ENCODE measurements at regions not wholly inside any gene's neighbourhood (a gene's known extent, or its start where the extent isn't known, plus 50 kb on each side); places are given as distances from the start of the nearest gene placed in this dataset.

DNA sequence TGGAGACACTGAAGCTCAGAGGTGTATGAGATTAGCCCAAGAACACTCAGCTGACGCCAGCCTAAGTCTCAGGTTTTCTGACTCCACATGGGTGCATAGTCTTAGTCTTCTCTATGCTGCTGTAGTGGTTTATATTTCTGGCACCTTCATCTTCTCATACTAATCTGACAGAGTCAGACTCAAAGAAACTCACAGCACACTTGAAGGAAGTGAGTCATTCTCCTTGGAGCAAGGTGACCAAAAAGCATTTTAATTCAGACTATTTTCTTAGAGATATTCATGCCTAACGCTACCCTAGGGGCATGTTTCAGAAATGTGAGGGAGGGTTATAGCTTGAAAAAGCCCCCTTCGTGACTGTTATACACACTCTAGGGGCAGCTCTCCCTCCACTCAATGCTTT, 775.3 kb upstream of the ARPP21 start:
- H3K14ac ChIP-seq (ENCODE audit: low read length) = no peak overlapping the region
- no peak overlapping the region for H2BK5ac ChIP-seq (ENCODE audit: low read depth, low read length, poor library complexity)
- H3K9ac ChIP-seq (ENCODE audit: low read length) = no peak overlapping the region
- no peak overlapping the region for H2BK120ac ChIP-seq (ENCODE audit: insufficient read depth, low read length, poor library complexity)
- H3K27me3 ChIP-seq (ENCODE audit: insufficient read depth, low read length) = no peaks in the 10 kb centered on the region
- no peak overlapping the region for H2AK5ac ChIP-seq (ENCODE audit: low read length)
- H3K4me2 ChIP-seq (ENCODE audit: low read length) = no peak overlapping the region
- no peak overlapping the region for H3K23ac ChIP-seq (ENCODE audit: low read length)
- no peaks in the 10 kb centered on the region for H3K79me2 ChIP-seq (ENCODE audit: control insufficient read depth, insufficient read depth, low read length, poor library complexity)
- no peak overlapping the region for H2BK12ac ChIP-seq (ENCODE audit: low read length)
- no peak for DNase-seq
- no peaks in the 10 kb centered on the region for H3K9me3 ChIP-seq (ENCODE audit: insufficient read depth, low read depth, low read length)
- H3K4me3 ChIP-seq (ENCODE audit: low read depth, low read length) = no peak overlapping the region
- H4K91ac ChIP-seq (ENCODE audit: low read depth, low read length) = no peak overlapping the region
- no peak overlapping the region for H2AFZ ChIP-seq (ENCODE audit: insufficient read depth, low read length, poor library complexity)
- H3K36me3 ChIP-seq (ENCODE audit: control insufficient read depth in 1 of 2, insufficient read depth in 2 of 2, low read length in 2 of 2) = no peaks in the 10 kb centered on the region
- WGBS (ENCODE audit: extremely low coverage, insufficient coverage, insufficient read length) = no CpG with 5 or more reads among the region's 3 CpGs
- no peak overlapping the region for H3K18ac ChIP-seq (ENCODE audit: low read length)
- no peaks in the 10 kb centered on the region for H3K79me1 ChIP-seq (ENCODE audit: low read length)
- H3K4me1 ChIP-seq (ENCODE audit: control insufficient read depth in 1 of 2, insufficient read depth in 2 of 2, low read length in 2 of 2) = no peaks in the 10 kb centered on the region
- H4K12ac ChIP-seq (ENCODE audit: low read depth, low read length) = no peak overlapping the region
- no peak overlapping the region for H4K8ac ChIP-seq (ENCODE audit: low read depth, low read length)
- no peak overlapping the region for H3K27ac ChIP-seq (ENCODE audit: low read depth, low read length)
- no peak overlapping the region for H3K4ac ChIP-seq (ENCODE audit: low read depth, low read length)

GRCh38 chr3:34865346-34865745, 774.0 kb upstream of the ARPP21 start:
- H2AFZ ChIP-seq (ENCODE audit: insufficient read depth, low read length, poor library complexity) = no peak overlapping the region
- H3K4me3 ChIP-seq (ENCODE audit: low read depth, low read length) = no peak overlapping the region
- H3K4ac ChIP-seq (ENCODE audit: low read depth, low read length) = no peak overlapping the region
- no peaks in the 10 kb centered on the region for H3K9me3 ChIP-seq (ENCODE audit: insufficient read depth, low read depth, low read length)
- H2AK5ac ChIP-seq (ENCODE audit: low read length) = no peak overlapping the region
- H3K18ac ChIP-seq (ENCODE audit: low read length) = no peak overlapping the region
- H3K27me3 ChIP-seq (ENCODE audit: insufficient read depth, low read length) = no peaks in the 10 kb centered on the region
- no peaks in the 10 kb centered on the region for H3K79me1 ChIP-seq (ENCODE audit: low read length)
- H2BK12ac ChIP-seq (ENCODE audit: low read length) = no peak overlapping the region
- no peak overlapping the region for H2BK5ac ChIP-seq (ENCODE audit: low read depth, low read length, poor library complexity)
- no peak overlapping the region for H4K12ac ChIP-seq (ENCODE audit: low read depth, low read length)
- no peak overlapping the region for H3K27ac ChIP-seq (ENCODE audit: low read depth, low read length)
- H2BK120ac ChIP-seq (ENCODE audit: insufficient read depth, low read length, poor library complexity) = no peak overlapping the region
- H3K4me1 ChIP-seq (ENCODE audit: control insufficient read depth in 1 of 2, insufficient read depth in 2 of 2, low read length in 2 of 2) = no peaks in the 10 kb centered on the region
- H3K9ac ChIP-seq (ENCODE audit: low read length) = no peak overlapping the region
- no peak overlapping the region for H4K91ac ChIP-seq (ENCODE audit: low read depth, low read length)
- no peak overlapping the region for H3K23ac ChIP-seq (ENCODE audit: low read length)
- no peak overlapping the region for H3K4me2 ChIP-seq (ENCODE audit: low read length)
- H3K14ac ChIP-seq (ENCODE audit: low read length) = no peak overlapping the region
- no peak overlapping the region for H4K8ac ChIP-seq (ENCODE audit: low read depth, low read length)
- WGBS (ENCODE audit: extremely low coverage, insufficient coverage, insufficient read length) = no CpG with 5 or more reads among the region's 2 CpGs
- no peaks in the 10 kb centered on the region for H3K79me2 ChIP-seq (ENCODE audit: control insufficient read depth, insufficient read depth, low read length, poor library complexity)
- no peak for DNase-seq
- no peaks in the 10 kb centered on the region for H3K36me3 ChIP-seq (ENCODE audit: control insufficient read depth in 1 of 2, insufficient read depth in 2 of 2, low read length in 2 of 2)

DNA sequence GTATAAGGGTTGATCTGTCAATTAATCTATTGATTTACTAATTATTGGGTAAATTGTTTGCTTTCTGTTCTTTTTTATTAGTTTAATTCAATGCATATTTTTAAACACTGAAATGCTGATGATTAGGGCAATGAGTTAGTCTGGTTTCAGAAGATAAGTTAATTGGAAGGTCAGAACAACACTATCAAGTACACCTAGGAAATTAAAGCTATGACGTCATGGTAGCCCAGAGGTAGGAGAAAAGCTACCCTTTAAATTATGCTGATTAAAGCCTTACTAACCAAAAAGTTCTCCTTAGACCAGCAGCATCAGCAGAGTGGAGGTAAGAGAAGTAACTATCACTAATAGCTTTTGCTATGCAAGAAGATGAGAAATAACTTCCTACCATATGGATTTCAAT, 770.4 kb upstream of the ARPP21 start:
- WGBS (ENCODE audit: extremely low coverage, insufficient coverage, insufficient read length) = no CpG with 5 or more reads among the region's 1 CpG

GRCh38 chr3:34869696-34870095, 769.6 kb upstream of the ARPP21 start:
- Histone ChIP-seq H3K27me3 (ENCODE audit: insufficient read depth, low read length) (no peaks in the 10 kb centered on the region), H3K79me1 (ENCODE audit: low read length) (no peaks in the 10 kb centered on the region), H3K14ac (ENCODE audit: low read length) (no peak overlapping the region), H2BK5ac (ENCODE audit: low read depth, low read length, poor library complexity) (no peak overlapping the region), H2AK5ac (ENCODE audit: low read length) (no peak overlapping the region), H3K27ac (ENCODE audit: low read depth, low read length) (no peak overlapping the region), H3K9ac (ENCODE audit: low read length) (no peak overlapping the region), H3K4me3 (ENCODE audit: low read depth, low read length) (no peak overlapping the region), H3K9me3 (ENCODE audit: insufficient read depth, low read depth, low read length) (no peaks in the 10 kb centered on the region), H3K79me2 (ENCODE audit: control insufficient read depth, insufficient read depth, low read length, poor library complexity) (no peaks in the 10 kb centered on the region), H4K91ac (ENCODE audit: low read depth, low read length) (no peak overlapping the region), H3K4ac (ENCODE audit: low read depth, low read length) (no peak overlapping the region), H3K4me1 (ENCODE audit: control insufficient read depth in 1 of 2, insufficient read depth in 2 of 2, low read length in 2 of 2) (no peaks in the 10 kb centered on the region), H3K36me3 (ENCODE audit: control insufficient read depth in 1 of 2, insufficient read depth in 2 of 2, low read length in 2 of 2) (no peaks in the 10 kb centered on the region), H2AFZ (ENCODE audit: insufficient read depth, low read length, poor library complexity) (no peak overlapping the region), H4K8ac (ENCODE audit: low read depth, low read length) (no peak overlapping the region), H3K18ac (ENCODE audit: low read length) (no peak overlapping the region), H4K12ac (ENCODE audit: low read depth, low read length) (no peak overlapping the region), H3K23ac (ENCODE audit: low read length) (no peak overlapping the region), H2BK12ac (ENCODE audit: low read length) (no peak overlapping the region), H2BK120ac (ENCODE audit: insufficient read depth, low read length, poor library complexity) (no peak overlapping the region), H3K4me2 (ENCODE audit: low read length) (no peak overlapping the region)
- WGBS (ENCODE audit: extremely low coverage, insufficient coverage, insufficient read length) = no CpG with 5 or more reads among the region's 1 CpG
- no peak for DNase-seq

More for the DNA sequence above, 770.4 kb upstream of the ARPP21 start:
- Histone ChIP-seq H3K18ac (ENCODE audit: low read length) (no peak overlapping the region), H2AK5ac (ENCODE audit: low read length) (no peak overlapping the region), H3K36me3 (ENCODE audit: control insufficient read depth in 1 of 2, insufficient read depth in 2 of 2, low read length in 2 of 2) (no peaks in the 10 kb centered on the region), H3K27ac (ENCODE audit: low read depth, low read length) (no peak overlapping the region), H3K4ac (ENCODE audit: low read depth, low read length) (no peak overlapping the region), H3K27me3 (ENCODE audit: insufficient read depth, low read length) (no peaks in the 10 kb centered on the region), H3K79me2 (ENCODE audit: control insufficient read depth, insufficient read depth, low read length, poor library complexity) (no peaks in the 10 kb centered on the region), H3K9ac (ENCODE audit: low read length) (no peak overlapping the region), H3K9me3 (ENCODE audit: insufficient read depth, low read depth, low read length) (no peaks in the 10 kb centered on the region), H3K23ac (ENCODE audit: low read length) (no peak overlapping the region), H3K79me1 (ENCODE audit: low read length) (no peaks in the 10 kb centered on the region), H2BK5ac (ENCODE audit: low read depth, low read length, poor library complexity) (no peak overlapping the region), H2BK120ac (ENCODE audit: insufficient read depth, low read length, poor library complexity) (no peak overlapping the region), H3K14ac (ENCODE audit: low read length) (no peak overlapping the region), H4K12ac (ENCODE audit: low read depth, low read length) (no peak overlapping the region), H4K91ac (ENCODE audit: low read depth, low read length) (no peak overlapping the region), H3K4me2 (ENCODE audit: low read length) (no peak overlapping the region), H2AFZ (ENCODE audit: insufficient read depth, low read length, poor library complexity) (no peak overlapping the region), H4K8ac (ENCODE audit: low read depth, low read length) (no peak overlapping the region), H2BK12ac (ENCODE audit: low read length) (no peak overlapping the region), H3K4me1 (ENCODE audit: control insufficient read depth in 1 of 2, insufficient read depth in 2 of 2, low read length in 2 of 2) (no peaks in the 10 kb centered on the region), H3K4me3 (ENCODE audit: low read depth, low read length) (no peak overlapping the region)
- DNase-seq = no peak

All from trophoblast cell (in vitro differentiated cells and primary cell).